Activated CD8-positive, alpha-beta memory T cell treated with anti-CD3 and anti-CD28 coated beads for 36 hours (primary cell): ENCODE measurements at regions not wholly inside any gene's neighbourhood (a gene's known extent, or its start where the extent isn't known, plus 50 kb on each side); places are given as distances from the start of the nearest gene placed in this dataset.

Experiments used
- CTCF ChIA-PET: fragments of 350-600 bp; sonication (Branson Sonifier 250); formaldehyde crosslinking; loops from one replicate; lab custom pipeline; 2021; ENCODE audit warnings: antibody characterized with exemption; lab: Charles Lee
- POLR2A ChIA-PET: fragments of 350-600 bp; sonication (Branson Sonifier 250); formaldehyde crosslinking; loops from one replicate; lab custom pipeline; 2021; ENCODE audit warnings: antibody characterized with exemption; lab: Charles Lee

DNA sequence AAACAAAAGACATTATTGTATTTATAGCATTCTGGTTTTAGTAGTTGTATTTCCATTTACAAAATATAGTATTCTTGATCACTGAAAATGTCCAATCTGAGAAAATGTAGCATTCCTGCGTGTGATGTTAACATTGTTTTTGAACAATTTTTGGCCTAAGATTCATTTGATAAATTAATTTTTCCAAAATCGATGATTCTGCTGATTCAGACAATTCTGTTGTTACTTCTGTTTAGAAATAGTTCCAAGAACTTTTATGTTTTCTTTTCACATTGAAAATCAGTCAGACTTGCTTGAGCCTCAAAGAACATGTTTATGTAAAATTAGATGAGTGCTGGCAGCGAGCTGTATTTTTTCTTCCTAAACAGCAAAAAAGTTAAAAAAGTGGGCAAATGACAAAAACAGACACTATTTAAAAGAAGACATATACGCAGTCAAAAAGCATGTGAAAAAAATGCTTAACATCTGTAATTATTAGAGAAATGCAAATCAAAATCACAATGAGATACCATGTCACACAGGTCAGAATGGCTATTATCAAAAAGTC, 804.5 kb upstream of the MIR17HG start:
- ChIA-PET POLR2A (no interaction called here), CTCF (no interaction called here)

GRCh38 chr13:90545070-90545840, 802.2 kb upstream of the MIR17HG start:
- ChIA-PET CTCF (no interaction called here), POLR2A (no interaction called here)

DNA sequence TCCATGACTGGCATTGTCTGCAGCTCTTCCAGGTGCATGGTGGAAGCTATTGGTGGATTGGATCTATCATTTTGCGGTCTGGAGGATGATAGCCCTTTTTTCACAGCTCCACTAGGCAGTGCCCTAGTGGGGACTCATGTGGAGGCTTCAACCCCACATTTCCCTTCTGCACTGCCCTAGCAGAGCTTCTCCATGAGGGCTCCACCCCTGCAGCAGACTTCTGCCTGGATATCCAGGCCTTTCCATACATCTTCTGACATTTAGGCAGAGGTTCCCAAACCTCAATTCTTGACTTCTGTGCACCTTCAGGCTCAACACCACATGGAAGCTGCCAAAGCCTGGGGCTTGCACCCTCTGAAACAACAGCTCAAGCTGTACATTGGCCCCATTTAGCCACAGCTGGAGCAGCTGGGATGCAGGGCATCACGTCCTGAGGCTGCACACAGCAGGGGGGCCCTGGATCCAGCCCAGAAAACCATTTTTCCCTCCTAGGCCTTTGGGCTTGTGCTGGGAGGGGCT, 800.2 kb upstream of the MIR17HG start:
- ChIA-PET POLR2A (no interaction called here), CTCF (no interaction called here)

DNA sequence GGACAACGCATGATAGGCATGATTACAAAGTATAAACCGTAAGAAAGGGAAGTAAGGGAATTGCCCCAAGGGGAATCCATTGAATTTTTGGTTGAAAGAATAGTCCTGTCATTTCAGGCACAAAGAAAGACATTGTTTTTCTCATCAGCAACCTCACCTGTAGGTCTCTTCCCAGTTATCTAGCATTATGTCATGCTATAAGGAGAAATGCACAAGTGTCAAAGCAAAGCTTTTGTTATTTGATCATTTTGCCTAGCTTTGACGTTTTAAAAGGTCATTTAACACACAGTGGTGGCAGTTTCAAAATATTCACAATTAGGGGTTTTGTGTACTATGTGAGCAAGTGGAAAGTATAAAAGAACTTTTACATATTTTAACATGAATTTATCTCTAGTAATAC, 796.2 kb upstream of the MIR17HG start:
- ChIA-PET POLR2A (no interaction called here), CTCF (no interaction called here)

DNA sequence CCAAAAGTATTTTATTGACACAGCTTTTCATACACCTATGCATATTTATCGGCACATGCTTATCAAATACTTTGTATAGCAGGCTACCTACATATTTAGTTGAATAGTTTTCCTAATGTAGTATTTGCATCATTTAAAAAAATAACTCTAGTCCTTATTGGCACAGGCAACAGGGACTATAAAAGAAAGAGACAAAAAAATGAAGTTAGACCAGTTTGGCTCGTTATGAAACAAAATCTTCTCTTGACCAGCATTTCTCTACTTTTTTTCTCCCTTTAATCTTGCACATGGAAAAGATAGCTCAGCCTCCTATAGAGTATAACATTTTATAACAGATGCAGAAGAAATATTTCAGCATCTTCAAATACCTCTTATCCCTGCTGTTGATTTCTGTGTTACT, 794.8 kb upstream of the MIR17HG start:
- ChIA-PET POLR2A (no interaction called here), CTCF (no interaction called here)

DNA sequence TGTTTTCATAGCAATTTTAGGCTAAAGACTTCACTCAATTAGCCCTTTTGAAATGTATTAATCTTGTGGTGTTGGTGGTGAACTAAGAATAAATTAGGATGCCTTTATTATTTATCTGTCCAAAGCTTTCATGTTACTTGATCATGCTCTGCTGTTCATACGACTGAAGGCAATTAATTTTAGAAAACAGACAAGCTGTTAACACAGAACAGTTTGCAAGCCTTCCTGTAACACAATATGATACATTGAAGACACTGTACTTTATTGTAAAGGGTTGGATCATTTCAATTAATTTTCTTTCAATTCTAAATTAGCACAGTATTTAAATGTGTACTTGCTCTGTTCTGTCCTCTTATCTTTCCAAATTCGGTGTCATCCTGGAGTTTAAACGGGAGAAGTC, 794.3 kb upstream of the MIR17HG start:
- POLR2A ChIA-PET = no interaction called here
- CTCF ChIA-PET = no interaction called here

DNA sequence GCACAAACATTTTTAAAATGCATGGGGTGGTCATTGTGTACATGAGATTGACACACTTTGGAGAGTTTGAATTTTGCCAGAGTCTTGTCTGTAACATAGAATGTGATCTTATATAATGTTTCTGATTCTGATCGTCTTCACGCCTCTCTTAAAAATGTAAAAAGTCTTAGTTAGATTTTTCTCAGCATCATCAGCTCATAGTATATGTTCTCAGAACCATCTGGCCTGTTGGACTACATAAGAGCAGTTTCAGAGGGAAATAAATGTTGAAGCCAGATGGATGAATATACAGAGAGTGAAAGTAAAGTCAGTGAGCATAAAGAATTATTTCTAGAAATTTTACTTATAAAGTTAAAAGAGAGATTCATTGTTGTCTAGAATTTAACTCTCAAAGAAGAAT, 789.9 kb upstream of the MIR17HG start:
- ChIA-PET POLR2A (no interaction called here), CTCF (no interaction called here)

DNA sequence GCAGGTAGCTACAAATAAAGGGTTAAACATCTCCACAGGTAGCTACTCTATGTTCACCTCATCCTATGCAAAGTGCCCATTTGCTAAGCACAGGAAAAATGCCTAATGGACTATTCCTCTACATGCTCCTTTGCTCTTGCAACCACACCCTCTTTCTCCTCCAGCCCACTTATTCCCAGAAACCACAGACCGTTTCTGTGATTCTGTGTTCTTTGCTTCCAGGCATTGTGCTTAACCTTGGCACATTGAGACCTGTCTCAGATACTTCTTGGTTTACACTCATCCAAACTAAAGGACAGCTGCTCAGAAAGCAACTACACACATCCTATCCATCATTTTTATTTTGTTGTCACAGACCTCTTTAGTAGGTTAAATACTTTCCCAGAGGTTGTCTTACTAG, 785.0 kb upstream of the MIR17HG start:
- CTCF ChIA-PET = no interaction called here

DNA sequence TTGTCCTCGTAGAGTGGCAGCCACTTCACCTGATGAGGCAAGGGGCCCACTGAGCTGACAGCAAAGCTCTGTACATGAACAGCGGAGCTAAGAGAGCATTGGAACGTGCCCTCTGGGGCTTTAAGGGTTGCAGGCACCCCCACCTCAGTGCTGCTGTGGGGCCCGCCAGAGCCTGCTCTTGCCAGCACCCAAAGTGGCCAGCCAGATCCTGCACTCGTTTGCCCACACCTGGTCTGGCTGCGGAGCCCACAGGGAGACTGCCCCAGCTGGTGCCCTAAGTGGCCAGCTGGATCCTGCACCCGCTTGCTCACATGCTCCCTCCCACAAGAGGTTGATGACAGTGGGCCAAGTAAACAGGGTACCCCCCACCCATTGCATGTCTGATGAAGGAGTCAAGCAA, 783.4 kb upstream of the MIR17HG start:
- ChIA-PET CTCF (no interaction called here), POLR2A (no interaction called here)

More for the DNA sequence above, 785.0 kb upstream of the MIR17HG start:
- POLR2A ChIA-PET = no interaction called here

GRCh38 chr13:90564566-90564965, 782.9 kb upstream of the MIR17HG start:
- ChIA-PET POLR2A (no interaction called here), CTCF (no interaction called here)

DNA sequence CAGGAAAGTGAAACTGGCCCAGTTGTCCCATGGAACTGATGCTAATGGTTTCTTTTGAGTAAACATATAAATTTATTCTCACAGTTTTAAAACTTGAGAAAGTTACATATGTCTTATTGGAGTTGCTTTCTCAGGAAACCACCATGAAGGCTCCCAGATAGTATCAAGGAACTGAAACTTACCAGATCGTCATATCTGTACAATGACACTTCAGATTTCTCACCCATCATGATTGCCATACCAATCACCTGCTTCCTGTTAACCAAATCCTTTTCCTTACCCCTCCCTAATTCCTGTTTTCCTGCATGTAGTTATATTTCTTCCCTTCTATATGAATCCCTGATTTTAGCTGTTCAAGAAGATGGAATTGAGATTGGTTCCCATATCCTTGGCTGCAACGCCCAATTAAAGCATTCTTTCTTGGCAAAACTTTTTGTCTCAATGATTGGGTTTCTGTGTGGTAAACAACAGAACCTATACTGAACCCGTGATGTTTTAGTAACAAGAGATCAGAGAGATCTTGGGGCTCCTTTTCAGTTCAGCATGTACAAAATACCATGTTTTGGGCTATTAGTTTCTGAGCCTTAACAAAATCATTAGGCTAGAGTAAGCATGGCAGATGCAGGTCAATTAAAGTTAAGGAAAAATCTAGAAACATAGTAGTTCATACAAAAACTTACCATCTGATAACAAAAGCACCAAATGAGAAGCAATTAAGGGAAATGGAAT, 781.3 kb upstream of the MIR17HG start:
- POLR2A ChIA-PET = no interaction called here
- CTCF ChIA-PET = no interaction called here

- POLR2A ChIA-PET = no interaction called here
- CTCF ChIA-PET = no interaction called here
Observed at GRCh38 chr13:90568165-90568564, 779.3 kb upstream of the MIR17HG start.

DNA sequence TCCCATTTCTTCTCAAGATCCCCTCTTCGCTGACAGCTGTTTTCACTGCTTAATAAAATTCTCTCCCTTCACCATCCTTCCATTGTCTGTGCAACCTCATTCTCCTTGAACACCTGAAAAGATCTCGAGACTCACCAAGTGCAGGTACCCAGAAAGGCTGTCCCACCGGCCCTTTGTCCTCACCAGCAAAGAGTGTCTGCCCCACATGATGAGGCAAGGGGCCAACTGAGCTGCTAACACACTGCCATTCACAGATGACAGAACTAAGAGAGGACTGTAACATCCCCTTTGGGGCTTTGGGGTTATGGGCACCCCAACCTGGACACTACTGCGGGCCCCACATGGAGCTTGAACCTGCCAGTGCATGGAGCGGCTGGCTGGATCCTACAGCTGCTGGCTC, 771.4 kb upstream of the MIR17HG start:
- CTCF ChIA-PET = no interaction called here
- POLR2A ChIA-PET = no interaction called here

DNA sequence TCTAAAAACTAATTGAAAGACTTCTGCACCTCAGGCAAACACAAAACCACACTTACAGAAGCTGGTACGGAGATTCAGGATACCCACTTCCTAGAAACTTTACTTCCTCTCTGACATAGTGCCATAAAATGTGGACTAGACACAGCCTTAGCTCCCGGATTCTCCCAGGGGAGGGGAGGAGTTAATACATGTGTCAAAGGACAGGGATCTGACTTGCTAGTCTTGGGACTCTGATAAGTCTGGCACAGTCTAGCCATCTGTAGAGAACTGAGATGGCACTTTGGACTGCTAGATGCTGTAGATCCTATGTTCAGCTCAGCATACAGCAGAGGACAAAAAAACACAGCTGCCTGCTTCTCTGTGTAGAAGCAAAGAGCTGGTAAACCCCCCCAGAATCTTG, 769.8 kb upstream of the MIR17HG start:
- ChIA-PET POLR2A (no interaction called here), CTCF (no interaction called here)

DNA sequence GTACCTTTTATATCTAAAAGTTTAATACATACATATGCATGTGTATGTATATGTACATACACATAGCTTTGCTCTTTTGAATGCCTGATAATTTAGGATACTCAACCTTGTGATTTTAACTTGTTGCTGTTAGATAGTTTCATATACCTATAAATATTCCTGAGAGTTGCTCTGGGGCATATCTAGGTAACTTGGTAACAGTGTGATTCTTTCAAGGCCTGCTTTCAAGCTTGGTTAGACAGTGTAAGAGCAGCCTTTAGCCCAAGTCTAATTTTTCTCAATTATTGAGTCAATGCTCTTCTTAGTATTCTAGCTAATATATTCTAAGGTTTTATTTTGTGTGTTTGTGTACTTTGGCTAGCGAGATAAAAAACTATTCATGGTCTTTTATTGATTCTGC, 762.1 kb upstream of the MIR17HG start:
- CTCF ChIA-PET = no interaction called here

GRCh38 chr13:90591260-90591926, 756.1 kb upstream of the MIR17HG start:
- ChIA-PET POLR2A (no interaction called here), CTCF (no interaction called here)

More for the DNA sequence above, 762.1 kb upstream of the MIR17HG start:
- POLR2A ChIA-PET = no interaction called here

GRCh38 chr13:90591927-90592268, 755.6 kb upstream of the MIR17HG start:
- CTCF ChIA-PET = no interaction called here
- POLR2A ChIA-PET = interaction anchor here (0.7 kb wide), 1 partner anchor 173 kb away, joined by 4 read pairs; no protein-coding TSS in a partner anchor

- ChIA-PET CTCF (interaction anchor here (0.7 kb wide), 1 partner anchor 21 kb away, joined by 6 read pairs; no protein-coding TSS in a partner anchor), POLR2A (no interaction called here)
Observed at GRCh38 chr13:90592943-90593342, 754.5 kb upstream of the MIR17HG start.

GRCh38 chr13:90594681-90595080, 752.8 kb upstream of the MIR17HG start:
- ChIA-PET POLR2A (no interaction called here), CTCF (no interaction called here)

DNA sequence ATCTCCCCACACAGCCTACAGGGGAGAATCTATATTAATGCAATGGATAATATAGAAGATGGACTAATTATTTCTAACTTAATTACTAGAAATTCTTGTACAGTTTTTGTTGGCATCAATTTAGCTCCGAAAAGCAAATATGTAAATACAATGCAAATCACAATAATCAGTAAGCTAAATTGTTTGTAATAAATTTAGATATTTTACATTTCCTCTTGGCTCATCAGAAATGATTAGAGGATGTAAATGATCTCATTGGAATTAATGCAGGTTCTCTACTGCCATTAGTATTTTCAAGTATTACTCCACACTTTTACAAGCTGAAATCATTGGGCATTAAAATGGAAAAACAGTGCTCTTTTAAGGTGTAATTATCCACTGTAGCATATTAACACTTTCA, 741.8 kb upstream of the MIR17HG start:
- ChIA-PET CTCF (no interaction called here), POLR2A (no interaction called here)
